DND-41 (cell line): ENCODE measurements at regions not wholly inside any gene's neighbourhood (a gene's known extent, or its start where the extent isn't known, plus 50 kb on each side); places are given as distances from the start of the nearest gene placed in this dataset.

Experiments used
- ATAC-seq: fragments of 200-7000 bp; cut with Tn5 transposase; 3 replicates; pipeline ENCODE4 v1.9.1; 2021; ENCODE audit warnings: low read depth; ENCODE audit not compliant: insufficient read depth
- DNase-seq: peaks from one replicate; pipeline ENCODE4 v3.0.0-alpha.2; 2020
- H2AFZ ChIP-seq: 2 replicates; pipeline ENCODE4 v1.6.0; 2012; ENCODE audit warnings: low read depth, low read length
- H3K27ac ChIP-seq: 2 replicates; pipeline ENCODE4 v1.5.1; 2012; ENCODE audit warnings: low read length, inconsistent platforms
- H3K27me3 ChIP-seq: fragments of 200-600 bp; sonication (generic); 2 replicates; pipeline ENCODE4 v1.6.0; 2012; ENCODE audit warnings: low read length, mild to moderate bottlenecking, inconsistent platforms; ENCODE audit not compliant: insufficient read depth, poor library complexity
- H3K36me3 ChIP-seq: 2 replicates; pipeline ENCODE4 v1.5.1; 2012; ENCODE audit warnings: low read length, inconsistent platforms; ENCODE audit not compliant: insufficient read depth
- H3K4me1 ChIP-seq: 2 replicates; pipeline ENCODE4 v1.5.1; 2012; ENCODE audit warnings: mild to moderate bottlenecking, low read length; ENCODE audit not compliant: insufficient read depth
- H3K4me2 ChIP-seq: 2 replicates; pipeline ENCODE4 v1.6.0; 2012; ENCODE audit warnings: mild to moderate bottlenecking, moderate library complexity, low read length, inconsistent platforms; ENCODE audit not compliant: insufficient read depth
- H3K4me3 ChIP-seq, 2 experiments: fragments of 200-600 bp in 1 of 2; shearing (Covaris generic) in 1 of 2; 2 replicates each; pipeline ENCODE4 v1.5.1; 2012 to 2016; ENCODE audit warnings: inconsistent platforms in 2 of 2, low read length in 2 of 2, mild to moderate bottlenecking in 2 of 2, low read depth in 1 of 2, moderate library complexity in 1 of 2
- H3K79me2 ChIP-seq: 2 replicates; pipeline ENCODE4 v1.6.0; 2012; ENCODE audit warnings: low read length, inconsistent platforms; ENCODE audit not compliant: insufficient read depth
- H3K9ac ChIP-seq: 2 replicates; pipeline ENCODE4 v1.6.0; 2012; ENCODE audit warnings: low read depth, mild to moderate bottlenecking, inconsistent platforms, low read length, moderate library complexity
- H3K9me3 ChIP-seq: 2 replicates; pipeline ENCODE4 v1.5.1; 2012; ENCODE audit warnings: low read length, moderate library complexity, mild to moderate bottlenecking, inconsistent platforms; ENCODE audit not compliant: insufficient read depth, severe bottlenecking
- H4K20me1 ChIP-seq: 2 replicates; pipeline ENCODE4 v1.6.0; 2012; ENCODE audit warnings: low read length; ENCODE audit not compliant: insufficient read depth
- EZH2 ChIP-seq: IDR thresholded peaks from 3 replicates; pipeline ENCODE4 v1.6.1; 2012; ENCODE audit warnings: borderline replicate concordance, low read depth, mild to moderate bottlenecking, moderate library complexity, low read length, inconsistent platforms; ENCODE audit not compliant: severe bottlenecking
- TF ChIP-seq, protein P1 (sequence below): IDR thresholded peaks from 2 replicates; pipeline ENCODE4 v1.5.1; 2012; ENCODE audit warnings: borderline replicate concordance, low read length, moderate library complexity, mild to moderate bottlenecking; ENCODE audit not compliant: poor library complexity, severe bottlenecking; ENCODE audit errors: extremely low read depth

- Histone ChIP-seq H3K27ac (no peak overlapping the region), H2AFZ (no peak overlapping the region), H3K27me3 (no peaks in the 10 kb centered on the region), H3K4me3 (no peak overlapping the region), H3K9me3 (peaks cover 14% of the 10 kb centered on the region), H3K79me2 (no peaks in the 10 kb centered on the region), H3K36me3 (no peaks in the 10 kb centered on the region), H3K4me1 (peaks cover 13% of the 10 kb centered on the region), H3K4me2 (no peak overlapping the region), H4K20me1 (peaks cover 8% of the 10 kb centered on the region), H3K9ac (no peak overlapping the region)
- no peak for TF ChIP-seq EZH2
- TF ChIP-seq, protein P1, sequence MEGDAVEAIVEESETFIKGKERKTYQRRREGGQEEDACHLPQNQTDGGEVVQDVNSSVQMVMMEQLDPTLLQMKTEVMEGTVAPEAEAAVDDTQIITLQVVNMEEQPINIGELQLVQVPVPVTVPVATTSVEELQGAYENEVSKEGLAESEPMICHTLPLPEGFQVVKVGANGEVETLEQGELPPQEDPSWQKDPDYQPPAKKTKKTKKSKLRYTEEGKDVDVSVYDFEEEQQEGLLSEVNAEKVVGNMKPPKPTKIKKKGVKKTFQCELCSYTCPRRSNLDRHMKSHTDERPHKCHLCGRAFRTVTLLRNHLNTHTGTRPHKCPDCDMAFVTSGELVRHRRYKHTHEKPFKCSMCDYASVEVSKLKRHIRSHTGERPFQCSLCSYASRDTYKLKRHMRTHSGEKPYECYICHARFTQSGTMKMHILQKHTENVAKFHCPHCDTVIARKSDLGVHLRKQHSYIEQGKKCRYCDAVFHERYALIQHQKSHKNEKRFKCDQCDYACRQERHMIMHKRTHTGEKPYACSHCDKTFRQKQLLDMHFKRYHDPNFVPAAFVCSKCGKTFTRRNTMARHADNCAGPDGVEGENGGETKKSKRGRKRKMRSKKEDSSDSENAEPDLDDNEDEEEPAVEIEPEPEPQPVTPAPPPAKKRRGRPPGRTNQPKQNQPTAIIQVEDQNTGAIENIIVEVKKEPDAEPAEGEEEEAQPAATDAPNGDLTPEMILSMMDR, result peak; percentile 7
- no peak for DNase-seq
- ATAC-seq, result no peak
Observed at GRCh38 chr15:70508561-70509281, 254.6 kb downstream of the UACA start.

DNA sequence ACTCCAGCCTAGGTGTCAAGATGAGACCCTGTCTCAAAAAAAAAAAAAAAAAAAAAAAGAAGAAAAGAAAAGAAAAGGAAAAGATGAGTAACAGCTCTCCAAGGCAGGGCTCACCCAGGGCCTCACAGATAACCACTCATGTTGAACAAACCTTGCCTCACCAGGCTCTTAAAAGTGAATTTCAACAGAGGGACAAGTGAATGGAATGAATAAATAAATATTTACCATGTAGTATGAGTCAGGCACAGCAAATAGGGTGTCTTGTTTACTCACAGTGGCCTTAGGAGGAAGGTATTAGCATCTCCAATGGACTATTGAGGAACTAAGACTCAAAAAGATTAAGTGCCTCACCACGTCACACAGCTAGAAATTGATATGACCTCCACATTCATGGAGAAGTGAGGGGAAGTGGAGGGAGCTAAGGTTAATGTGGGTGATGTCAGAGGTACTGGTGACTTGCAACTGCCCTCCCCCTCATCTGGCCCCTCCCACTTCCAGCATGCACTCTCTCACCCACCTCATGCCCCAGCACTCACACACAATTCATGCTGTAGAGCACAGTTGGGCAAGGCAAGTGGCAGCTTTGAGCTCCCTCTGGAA is 255.5 kb downstream of the UACA start:
- Histone ChIP-seq H3K79me2 (no peaks in the 10 kb centered on the region), H3K27me3 (no peaks in the 10 kb centered on the region), H3K9me3 (peaks cover 14% of the 10 kb centered on the region), H3K27ac (no peak overlapping the region), H3K36me3 (no peaks in the 10 kb centered on the region), H3K4me2 (no peak overlapping the region), H3K9ac (no peak overlapping the region), H2AFZ (no peak overlapping the region), H3K4me1 (peaks cover 20% of the 10 kb centered on the region), H4K20me1 (peaks cover 15% of the 10 kb centered on the region), H3K4me3 (no peak overlapping the region)
- TF ChIP-seq EZH2, result no peak
- TF ChIP-seq, protein P1, result no peak
- DNase-seq (peak; percentile 35), ATAC-seq (no peak)

- Histone ChIP-seq H3K4me3 (no peak overlapping the region), H3K79me2 (no peaks in the 10 kb centered on the region), H3K36me3 (no peaks in the 10 kb centered on the region), H3K4me2 (no peak overlapping the region), H3K4me1 (peaks cover 20% of the 10 kb centered on the region), H3K9ac (no peak overlapping the region), H4K20me1 (peaks cover 23% of the 10 kb centered on the region), H3K27ac (no peak overlapping the region), H3K27me3 (no peaks in the 10 kb centered on the region), H2AFZ (no peak overlapping the region), H3K9me3 (peaks cover 12% of the 10 kb centered on the region)
- DNase-seq, result no peak
- TF ChIP-seq, protein P1, result no peak
- TF ChIP-seq EZH2, result no peak
- no peak for ATAC-seq
Observed at GRCh38 chr15:70505936-70506912, 257.1 kb downstream of the UACA start.
